WTC11 (cell line): ENCODE measurements at regions not wholly inside any gene's neighbourhood (a gene's known extent, or its start where the extent isn't known, plus 50 kb on each side); places are given as distances from the start of the nearest gene placed in this dataset.

Experiments used
- ATAC-seq: fragments of 200-7000 bp; cut with Tn5 transposase; 2 replicates; pipeline ENCODE4 v1.10.0; 2021; ENCODE audit warnings: mild to moderate bottlenecking, moderate library complexity
- CTCF ChIA-PET: fragments of 300-600 bp; sonication (Branson Sonifier 250); formaldehyde crosslinking; loops from one replicate; lab custom pipeline; 2021; ENCODE audit warnings: antibody characterized with exemption; lab: Charles Lee
- POLR2A ChIA-PET: fragments of 350-600 bp; sonication (Branson Sonifier 250); formaldehyde crosslinking; loops from one replicate; lab custom pipeline; 2021; ENCODE audit warnings: antibody characterized with exemption; lab: Charles Lee
- DNase-seq: peaks from one replicate; pipeline ENCODE4 v3.0.0; 2021; ENCODE audit warnings: low spot score
- H3K27ac Mint-ChIP-seq: 2 replicates; pipeline ENCODE4 v1.8.0; 2021; ENCODE audit warnings: mixed read lengths
- H3K27me3 Mint-ChIP-seq: 2 replicates; pipeline ENCODE4 v1.8.0; 2021; ENCODE audit warnings: low read depth, mild to moderate bottlenecking, moderate library complexity, mixed read lengths
- H3K36me3 Mint-ChIP-seq: 2 replicates; pipeline ENCODE4 v1.8.0; 2021; ENCODE audit warnings: mixed read lengths
- H3K4me1 Mint-ChIP-seq: 2 replicates; pipeline ENCODE4 v1.8.0; 2022; ENCODE audit warnings: mixed read lengths
- H3K4me3 Mint-ChIP-seq: 2 replicates; pipeline ENCODE4 v1.8.0; 2021; ENCODE audit warnings: mild to moderate bottlenecking, moderate library complexity, mixed read lengths
- H3K9me3 Mint-ChIP-seq: 2 replicates; pipeline ENCODE4 v1.8.0; 2021; ENCODE audit warnings: mixed read lengths
- CBFB ChIP-seq: sonication (generic); formaldehyde crosslinking; IDR thresholded peaks from 2 replicates; pipeline ENCODE4 v1.8.1; 2022; ENCODE audit warnings: mild to moderate bottlenecking, low read depth, missing genetic modification reagents
- E2F5 ChIP-seq: sonication (generic); formaldehyde crosslinking; IDR thresholded peaks from 2 replicates; pipeline ENCODE4 v1.8.1; 2022; ENCODE audit warnings: mild to moderate bottlenecking, moderate library complexity, missing genetic modification reagents
- ELF4 ChIP-seq: sonication (generic); formaldehyde crosslinking; IDR thresholded peaks from 2 replicates; pipeline ENCODE4 v1.8.1; 2022; ENCODE audit warnings: low read depth, mild to moderate bottlenecking, moderate library complexity, missing genetic modification reagents
- FOXP1 ChIP-seq: sonication (generic); formaldehyde crosslinking; IDR thresholded peaks from 2 replicates; pipeline ENCODE4 v1.8.0; 2022; ENCODE audit warnings: missing genetic modification reagents, mild to moderate bottlenecking, moderate library complexity, borderline replicate concordance
- HMGA2 ChIP-seq: fragments of 250-450 bp; sonication (Bioruptor Pico); IDR thresholded peaks from 2 replicates; pipeline ENCODE4 v1.4.0; 2021; ENCODE audit warnings: mild to moderate bottlenecking, moderate library complexity
- MLX ChIP-seq: sonication (generic); formaldehyde crosslinking; IDR thresholded peaks from 2 replicates; pipeline ENCODE4 v1.8.1; 2023; ENCODE audit warnings: mild to moderate bottlenecking, missing genetic modification reagents, moderate library complexity
- MXD4 ChIP-seq: fragments of 250-450 bp; sonication (Bioruptor Pico); IDR thresholded peaks from 2 replicates; pipeline ENCODE4 v1.8.0; 2021; ENCODE audit warnings: mild to moderate bottlenecking, moderate library complexity, borderline replicate concordance
- NFATC4 ChIP-seq: fragments of 250-450 bp; sonication (Bioruptor Pico); IDR thresholded peaks from 2 replicates; pipeline ENCODE4 v1.9.0; 2021; ENCODE audit warnings: mild to moderate bottlenecking
- NR2C2 ChIP-seq: sonication (generic); formaldehyde crosslinking; IDR thresholded peaks from 2 replicates; pipeline ENCODE4 v1.8.0; 2022; ENCODE audit warnings: mild to moderate bottlenecking, missing genetic modification reagents
- NR3C1 ChIP-seq: sonication (generic); formaldehyde crosslinking; conservative IDR thresholded peaks from 2 replicates; pipeline ENCODE4 v1.8.1; 2023; ENCODE audit warnings: low read depth, mild to moderate bottlenecking, missing genetic modification reagents
- PRRX2 ChIP-seq: fragments of 250-450 bp; sonication (Bioruptor Pico); IDR thresholded peaks from 2 replicates; pipeline ENCODE4 v1.8.0; 2021; ENCODE audit warnings: mild to moderate bottlenecking
- RELA ChIP-seq: sonication (generic); formaldehyde crosslinking; IDR thresholded peaks from 2 replicates; pipeline ENCODE4 v1.8.1; 2022; ENCODE audit warnings: missing genetic modification reagents, mild to moderate bottlenecking, borderline replicate concordance
- TEAD1 ChIP-seq: sonication (generic); formaldehyde crosslinking; IDR thresholded peaks from 2 replicates; pipeline ENCODE4 v1.8.0; 2022; ENCODE audit warnings: mild to moderate bottlenecking, missing genetic modification reagents
- ZBTB21 ChIP-seq: sonication (generic); formaldehyde crosslinking; IDR thresholded peaks from 2 replicates; pipeline ENCODE4 v1.8.1; 2023; ENCODE audit warnings: mild to moderate bottlenecking, missing genetic modification reagents, borderline replicate concordance
- ZBTB43 ChIP-seq: sonication (generic); formaldehyde crosslinking; IDR thresholded peaks from 2 replicates; pipeline ENCODE4 v1.8.1; 2023; ENCODE audit warnings: mild to moderate bottlenecking, missing genetic modification reagents
- ZNF219 ChIP-seq: sonication (generic); formaldehyde crosslinking; IDR thresholded peaks from 2 replicates; pipeline ENCODE4 v1.8.0; 2023; ENCODE audit warnings: missing genetic modification reagents, mild to moderate bottlenecking, borderline replicate concordance
- ZNF281 ChIP-seq: sonication (generic); formaldehyde crosslinking; IDR thresholded peaks from 2 replicates; pipeline ENCODE4 v1.8.0; 2023; ENCODE audit warnings: mild to moderate bottlenecking, missing genetic modification reagents
- ZNF532 ChIP-seq: fragments of 250-450 bp; sonication (Bioruptor Pico); IDR thresholded peaks from 2 replicates; pipeline ENCODE4 v1.9.0; 2021; ENCODE audit warnings: mild to moderate bottlenecking, borderline replicate concordance
- ZNF671 ChIP-seq: fragments of 250-450 bp; sonication (Bioruptor Pico); IDR thresholded peaks from 2 replicates; pipeline ENCODE4 v1.8.0; 2021; ENCODE audit warnings: mild to moderate bottlenecking
- TF ChIP-seq, protein P1 (sequence below): sonication (generic); formaldehyde crosslinking; IDR thresholded peaks from 2 replicates; pipeline ENCODE4 v1.8.0; 2022; ENCODE audit warnings: mild to moderate bottlenecking, missing genetic modification reagents

- no peak for TF ChIP-seq NR3C1 (CRISPR knock-in tag)
Observed at GRCh38 chr14:87334997-87335685, 657.8 kb downstream of the GALC start (continued).

- H3K27ac Mint-ChIP-seq, result no peak overlapping the region
- DNase-seq (no peak), ATAC-seq (no peak)
- peaks cover 13% of the 10 kb centered on the region for H3K9me3 Mint-ChIP-seq
- ChIA-PET CTCF (no interaction called here), POLR2A (no interaction called here)
- H3K27me3 Mint-ChIP-seq, result no peaks in the 10 kb centered on the region
- no peaks in the 10 kb centered on the region for H3K4me1 Mint-ChIP-seq
- H3K4me3 Mint-ChIP-seq, result no peak overlapping the region
- TF ChIP-seq TEAD1 (CRISPR knock-in tag) (no peak), HMGA2 (CRISPR knock-in tag) (no peak), NR2C2 (CRISPR knock-in tag) (no peak), RELA (CRISPR knock-in tag) (no peak), ZBTB21 (CRISPR knock-in tag) (no peak), ZBTB43 (no peak), FOXP1 (no peak), ZNF281 (CRISPR knock-in tag) (no peak), ZNF532 (CRISPR knock-in tag) (no peak), ELF4 (no peak), NFATC4 (no peak), MXD4 (no peak), CBFB (CRISPR knock-in tag) (no peak), ZNF671 (CRISPR knock-in tag) (no peak), MLX (CRISPR knock-in tag) (no peak), PRRX2 (CRISPR knock-in tag) (no peak), ZNF219 (CRISPR knock-in tag) (no peak), E2F5 (CRISPR knock-in tag) (no peak)
- TF ChIP-seq, protein P1, sequence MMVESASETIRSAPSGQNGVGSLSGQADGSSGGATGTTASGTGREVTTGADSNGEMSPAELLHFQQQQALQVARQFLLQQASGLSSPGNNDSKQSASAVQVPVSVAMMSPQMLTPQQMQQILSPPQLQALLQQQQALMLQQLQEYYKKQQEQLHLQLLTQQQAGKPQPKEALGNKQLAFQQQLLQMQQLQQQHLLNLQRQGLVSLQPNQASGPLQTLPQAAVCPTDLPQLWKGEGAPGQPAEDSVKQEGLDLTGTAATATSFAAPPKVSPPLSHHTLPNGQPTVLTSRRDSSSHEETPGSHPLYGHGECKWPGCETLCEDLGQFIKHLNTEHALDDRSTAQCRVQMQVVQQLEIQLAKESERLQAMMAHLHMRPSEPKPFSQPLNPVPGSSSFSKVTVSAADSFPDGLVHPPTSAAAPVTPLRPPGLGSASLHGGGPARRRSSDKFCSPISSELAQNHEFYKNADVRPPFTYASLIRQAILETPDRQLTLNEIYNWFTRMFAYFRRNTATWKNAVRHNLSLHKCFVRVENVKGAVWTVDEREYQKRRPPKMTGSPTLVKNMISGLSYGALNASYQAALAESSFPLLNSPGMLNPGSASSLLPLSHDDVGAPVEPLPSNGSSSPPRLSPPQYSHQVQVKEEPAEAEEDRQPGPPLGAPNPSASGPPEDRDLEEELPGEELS (CRISPR knock-in tag), result no peak
- TF ChIP-seq, all 79 proteins: peak for 0
- peaks cover 2% of the 10 kb centered on the region; the same call in 1 of the 2 replicates for H3K36me3 Mint-ChIP-seq
Observed at GRCh38 chr14:87331991-87332390, 661.0 kb downstream of the GALC start.
